HG03175 (cell line): ENCODE measurements at regions not wholly inside any gene's neighbourhood (a gene's known extent, or its start where the extent isn't known, plus 50 kb on each side); places are given as distances from the start of the nearest gene placed in this dataset.

Source experiments
- ATAC-seq: cut with Tn5 transposase; IDR thresholded peaks from one replicate; pipeline ENCODE4 v1.9.1; 2021; ENCODE audit warnings: mild to moderate bottlenecking, moderate library complexity; ENCODE audit not compliant: unreplicated experiment

DNA sequence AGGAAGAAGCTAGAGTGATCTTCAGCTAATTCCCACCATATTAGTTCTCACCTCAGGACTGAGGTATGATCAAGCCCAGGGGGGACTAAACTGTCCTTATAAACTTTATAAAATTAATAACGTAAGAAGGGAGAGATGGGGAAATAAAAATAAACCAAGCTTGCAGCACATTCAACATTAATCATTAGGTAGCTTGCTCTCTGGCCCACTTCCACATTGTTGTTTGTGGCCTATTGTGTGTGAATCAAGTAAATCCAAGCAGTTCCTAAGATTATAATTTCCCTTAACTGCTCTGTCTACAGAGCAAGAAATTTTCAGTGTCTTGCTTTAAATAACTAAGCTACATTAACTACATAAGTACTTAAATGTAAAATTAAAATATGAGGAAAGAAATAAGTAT, 131.3 kb upstream of the ABCA1 start:
- no peak for ATAC-seq

DNA sequence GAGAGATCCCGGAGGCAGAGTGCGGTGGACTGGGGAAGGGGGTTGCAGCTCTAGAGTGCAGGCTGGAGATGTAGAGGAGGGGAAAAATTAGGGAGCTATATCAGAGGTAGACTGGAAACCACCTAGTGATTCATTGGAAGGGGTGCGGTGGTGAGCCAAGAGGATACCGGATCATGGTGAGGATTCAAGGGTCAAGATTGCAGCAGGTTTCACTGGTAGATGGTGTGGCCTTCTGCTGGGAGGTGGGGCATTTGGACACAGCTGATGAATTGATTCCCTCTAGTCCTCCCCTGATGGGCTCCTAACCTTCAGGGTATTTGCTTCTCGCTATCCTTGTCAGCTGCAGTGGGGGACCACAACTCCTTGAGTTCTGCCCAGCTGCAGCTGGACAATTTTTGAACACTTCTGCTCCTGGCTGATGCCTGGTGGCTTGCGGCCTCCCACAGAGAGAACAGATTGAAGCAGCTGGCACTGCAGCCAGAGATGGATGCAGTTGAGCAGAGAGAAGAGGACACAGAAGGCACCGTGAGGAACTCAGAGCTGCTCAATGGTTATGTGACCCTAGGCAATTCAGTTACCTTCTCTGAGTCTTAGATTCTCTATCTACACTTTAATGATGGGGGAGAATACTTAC, 134.4 kb upstream of the ABCA1 start:
- ATAC-seq = no peak

DNA sequence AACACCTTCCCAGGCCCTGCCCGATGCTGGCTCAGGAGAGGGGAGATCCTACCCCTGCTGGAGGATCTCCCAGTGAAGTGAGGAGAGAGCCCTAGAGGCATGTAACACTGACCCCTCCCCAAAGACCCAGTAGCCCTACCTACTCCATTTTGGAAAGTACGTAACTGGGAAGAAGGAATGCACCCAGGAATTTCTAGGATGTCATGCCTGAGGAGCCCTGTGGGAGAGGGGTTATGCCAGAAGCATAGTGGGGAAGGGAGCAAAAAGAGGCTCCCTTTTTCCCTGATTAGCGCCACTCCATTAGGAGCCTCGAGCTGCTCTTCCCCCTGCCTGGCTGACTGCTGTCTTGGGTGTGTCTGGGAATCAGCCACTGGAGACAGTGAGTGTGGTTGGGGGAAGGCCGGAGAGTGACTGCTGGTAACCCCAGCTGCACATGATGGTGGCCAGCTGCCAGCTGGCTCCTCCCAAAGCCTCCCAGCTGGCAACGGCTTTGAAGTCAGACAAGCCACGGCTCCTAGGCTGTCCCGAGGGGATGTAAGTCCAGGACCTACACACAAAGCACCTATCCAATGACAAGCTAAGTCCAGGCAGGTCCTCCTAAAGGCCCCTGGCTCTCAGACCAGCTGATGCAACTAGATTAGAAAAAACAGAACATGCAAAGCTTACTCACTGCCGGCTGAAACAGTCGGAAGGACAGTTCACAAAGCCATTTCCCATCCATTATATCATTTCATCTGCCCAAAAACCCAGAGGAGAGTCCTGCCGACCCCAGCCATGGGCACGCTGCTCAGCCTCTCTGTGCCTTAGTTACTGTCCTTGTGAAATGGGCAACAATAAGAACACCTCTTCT, 136.5 kb upstream of the ABCA1 start:
- ATAC-seq = no peak

DNA sequence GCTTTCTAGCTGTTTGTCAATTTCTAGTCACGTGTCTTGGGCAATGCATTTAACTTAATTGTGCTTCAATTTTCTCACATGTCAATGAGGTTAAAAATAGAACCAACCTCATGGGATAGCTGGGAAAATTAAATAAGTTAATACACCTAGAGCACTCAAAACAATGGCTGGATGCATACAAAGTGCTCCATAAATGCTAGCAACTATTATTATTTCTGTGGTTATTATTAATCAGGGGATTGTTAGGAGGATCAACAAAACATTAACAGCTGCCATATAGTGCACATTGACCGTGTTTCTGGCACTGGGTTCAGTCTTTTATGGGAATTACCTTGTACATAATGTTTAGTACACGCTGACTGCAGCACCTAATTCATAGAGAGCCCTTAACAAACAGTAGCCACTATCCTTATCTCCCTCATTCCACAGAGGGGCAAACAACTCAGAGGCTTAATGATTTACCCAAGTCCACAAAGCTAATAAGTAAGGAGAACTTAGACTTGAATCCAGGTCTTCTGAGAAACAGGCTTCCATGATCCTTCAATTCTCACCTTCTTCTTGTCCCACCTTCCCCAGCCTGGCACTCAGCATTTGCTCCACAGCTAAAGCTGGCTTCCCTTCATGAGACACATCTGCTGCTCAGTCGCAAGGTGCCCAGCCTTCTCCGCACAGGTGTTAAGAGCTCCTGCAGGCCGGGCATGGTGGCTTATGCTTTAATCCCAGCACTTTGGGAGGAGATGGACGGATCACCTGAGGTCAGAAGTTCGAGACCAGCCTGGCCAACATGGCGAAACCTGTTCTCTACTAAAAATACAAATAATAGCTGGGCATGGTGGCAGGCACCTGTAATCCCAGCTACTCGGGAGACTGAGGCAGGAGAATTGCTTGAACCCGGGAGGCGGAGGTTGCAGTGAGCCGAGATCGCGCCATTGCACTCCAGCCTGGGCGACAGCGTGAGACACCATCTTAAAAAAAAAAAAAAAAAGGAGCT, 137.4 kb upstream of the ABCA1 start:
- ATAC-seq = no peak

DNA sequence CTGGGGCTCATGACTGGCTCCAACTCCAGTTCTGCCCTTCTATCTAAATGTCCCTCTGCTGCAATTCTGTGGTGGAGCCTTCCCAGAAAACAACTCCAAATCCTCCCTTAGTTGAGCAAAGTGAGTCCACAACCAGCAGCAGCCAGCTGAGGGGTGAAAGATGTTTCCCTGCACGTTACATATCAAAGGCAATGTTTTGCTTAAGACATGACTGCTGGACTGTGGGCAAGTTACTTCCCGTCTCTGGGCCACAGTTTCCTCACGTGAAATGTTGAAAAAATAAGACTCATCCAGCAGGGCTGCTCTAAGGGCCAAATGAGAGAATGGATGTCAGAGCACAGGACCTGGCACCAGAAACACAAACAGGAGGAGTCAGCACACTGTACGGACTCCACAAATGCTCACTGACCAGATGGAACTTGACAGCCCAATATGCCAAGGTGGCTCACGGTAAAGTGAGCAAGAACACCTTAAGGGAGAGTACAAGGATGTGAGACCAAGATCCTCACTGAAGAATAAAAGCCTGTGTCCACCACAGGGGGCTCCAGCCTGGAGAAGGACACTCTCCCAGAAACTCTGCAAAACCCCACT, 138.4 kb upstream of the ABCA1 start:
- ATAC-seq = no peak

DNA sequence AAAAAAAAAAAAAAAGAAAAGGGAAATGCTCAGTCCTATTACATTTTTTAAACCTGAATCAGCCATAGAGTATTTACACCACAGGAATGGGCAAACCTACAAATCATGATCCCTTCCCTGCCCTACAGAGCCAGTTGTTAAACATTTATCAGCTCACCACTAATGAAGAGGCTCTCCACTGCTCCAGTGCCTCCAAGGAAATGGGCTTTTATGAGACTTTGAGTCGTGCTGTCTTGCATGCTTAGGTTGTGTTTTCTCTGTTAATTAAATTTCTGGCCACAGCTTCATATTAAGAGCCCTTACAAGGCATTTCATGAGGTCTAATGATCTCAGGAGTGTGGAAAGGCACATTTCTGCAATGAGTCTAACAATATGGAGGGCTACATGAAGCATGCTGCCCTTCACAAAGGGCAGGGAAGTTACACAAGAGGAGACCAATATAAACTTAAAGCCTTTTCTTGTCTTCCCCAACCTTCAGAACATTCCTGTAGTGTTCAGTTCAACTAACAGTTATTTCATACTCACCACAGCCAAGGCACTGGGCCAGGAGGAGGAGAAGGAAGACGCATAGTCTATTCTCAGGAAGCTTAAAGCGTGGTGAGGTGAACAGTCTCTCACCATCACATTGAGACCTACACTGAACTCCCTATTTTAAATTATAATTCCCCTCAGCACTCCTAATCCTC, 140.1 kb upstream of the ABCA1 start:
- no peak for ATAC-seq

DNA sequence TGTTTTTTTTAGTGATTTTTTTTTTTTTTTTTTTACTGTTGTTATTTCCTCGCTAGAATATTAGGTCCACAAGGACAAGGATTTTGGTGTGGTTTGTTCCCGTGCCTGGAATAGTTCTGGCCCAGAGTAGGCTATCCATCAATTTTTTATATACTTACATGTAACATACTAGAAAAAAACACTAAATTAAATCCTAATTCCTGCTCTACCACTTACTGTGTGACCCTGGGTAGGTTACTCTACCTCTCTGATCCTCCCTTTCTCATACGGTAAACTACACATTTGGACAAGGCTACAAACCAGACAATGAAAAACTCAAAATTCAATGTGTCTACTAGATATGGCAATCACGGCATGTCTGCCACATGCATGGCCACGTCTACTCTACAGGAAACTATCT, 141.3 kb upstream of the ABCA1 start:
- ATAC-seq = no peak

DNA sequence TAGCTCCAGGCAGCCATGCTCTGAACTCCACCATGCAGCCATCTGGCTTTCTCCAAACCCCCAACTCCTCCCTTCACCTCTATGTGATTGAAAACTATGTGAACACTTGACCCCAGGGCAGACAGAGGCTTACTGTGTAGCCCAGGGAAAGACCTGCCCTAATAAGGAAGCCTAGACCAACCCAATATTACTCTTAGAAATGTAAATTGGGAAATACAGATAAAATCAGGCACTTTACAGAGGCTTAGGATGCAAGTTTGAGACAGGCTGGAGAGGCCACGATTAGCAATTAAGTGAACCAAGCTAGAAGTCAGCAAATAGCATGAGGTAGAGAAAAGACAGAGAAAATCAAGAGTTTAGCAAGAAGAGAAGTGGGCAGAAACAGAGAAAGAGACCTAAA, 141.7 kb upstream of the ABCA1 start:
- no peak for ATAC-seq

DNA sequence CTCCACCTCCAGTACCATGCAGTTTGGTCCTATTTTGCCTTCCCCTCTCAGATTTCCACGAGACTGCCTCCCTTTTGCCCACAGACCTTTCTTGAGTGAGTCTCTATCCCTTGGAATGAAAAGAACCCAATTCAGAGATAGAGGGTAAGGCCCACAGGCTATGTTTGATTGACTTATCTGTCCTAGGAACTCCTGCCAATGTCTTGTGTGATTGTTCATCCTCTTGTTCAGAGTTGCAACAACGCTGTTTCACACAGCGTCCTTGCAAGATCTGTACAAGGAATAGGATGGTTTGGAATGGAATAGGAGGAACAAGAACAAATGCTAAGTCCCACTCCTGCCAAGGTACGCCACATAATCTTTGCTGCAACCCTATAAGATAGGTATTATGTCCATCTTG, 142.2 kb upstream of the ABCA1 start:
- ATAC-seq = no peak

DNA sequence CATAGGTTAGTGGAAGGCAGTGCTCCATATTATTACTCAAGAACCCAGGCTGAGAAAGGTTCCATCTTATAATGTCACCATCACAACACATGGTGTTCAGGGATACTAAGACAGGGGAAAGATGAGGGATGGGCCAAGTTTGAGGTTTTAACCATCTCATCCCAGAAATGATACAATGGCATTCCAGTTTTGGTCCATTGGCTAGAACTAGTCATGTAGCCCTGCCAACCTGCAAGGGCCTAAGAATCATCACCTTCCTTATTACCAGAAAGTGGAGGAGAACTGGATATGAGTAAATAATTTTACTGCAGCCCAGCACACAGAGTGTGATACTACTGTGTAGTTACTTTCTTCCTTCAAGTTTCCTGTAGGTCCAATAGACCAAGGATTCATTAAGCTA, 144.5 kb upstream of the ABCA1 start:
- no peak for ATAC-seq

DNA sequence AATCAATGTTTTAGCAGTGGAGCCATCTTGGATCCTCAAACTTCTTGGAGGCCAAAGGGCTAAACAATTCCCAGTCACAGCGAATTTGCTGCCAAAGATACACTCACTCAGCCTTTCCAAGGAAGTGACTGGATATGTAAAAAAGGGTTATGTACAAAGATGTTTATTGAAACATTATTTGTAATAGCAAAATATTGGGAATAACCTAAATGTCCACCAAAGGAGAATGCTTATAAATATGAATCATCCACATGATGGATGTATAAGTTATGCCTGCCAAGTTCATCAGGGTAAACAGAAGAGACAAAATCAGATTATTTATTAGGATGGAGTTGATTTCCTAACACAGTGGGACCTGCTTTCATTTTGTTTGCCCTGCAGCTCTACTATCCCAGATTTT, 145.2 kb upstream of the ABCA1 start:
- ATAC-seq = no peak

DNA sequence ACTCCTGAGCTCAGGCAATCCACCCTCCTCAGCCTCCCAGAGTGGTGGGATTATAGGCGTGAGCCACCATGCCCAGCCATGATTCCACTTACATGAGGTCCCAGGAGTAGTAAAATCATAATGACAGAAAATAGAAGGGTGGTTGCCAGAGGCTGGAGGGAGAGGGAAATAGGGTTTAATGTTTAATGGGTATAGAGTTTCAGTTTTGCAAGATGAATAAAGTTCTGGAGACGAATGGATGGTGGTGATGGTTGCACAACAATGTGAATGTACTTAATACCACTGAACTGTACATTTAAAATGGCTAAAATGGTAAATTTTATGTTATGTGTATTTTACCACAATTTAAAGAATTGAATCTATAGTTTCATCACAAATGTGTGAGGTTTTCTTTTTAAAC, 146.5 kb upstream of the ABCA1 start:
- ATAC-seq = no peak

DNA sequence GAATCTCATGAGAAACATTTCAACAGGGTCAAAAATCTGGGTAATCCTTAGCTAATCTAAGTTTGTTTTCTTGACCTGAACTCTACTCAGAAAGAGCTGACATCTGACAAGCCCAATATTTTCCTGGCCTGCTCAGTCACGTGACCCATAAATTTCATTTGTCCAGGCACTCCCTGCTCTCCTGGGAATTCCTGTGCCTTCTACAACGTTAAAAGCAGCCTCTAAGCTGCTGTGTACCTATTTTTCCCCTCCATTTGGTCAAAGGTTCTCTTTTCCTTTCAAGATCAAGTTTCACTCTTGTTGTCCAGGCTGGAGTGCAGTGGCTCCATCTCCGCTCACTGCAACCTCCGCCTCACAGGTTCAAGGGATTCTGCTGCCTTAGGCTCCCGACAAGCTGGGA, 148.8 kb upstream of the ABCA1 start:
- ATAC-seq = no peak

DNA sequence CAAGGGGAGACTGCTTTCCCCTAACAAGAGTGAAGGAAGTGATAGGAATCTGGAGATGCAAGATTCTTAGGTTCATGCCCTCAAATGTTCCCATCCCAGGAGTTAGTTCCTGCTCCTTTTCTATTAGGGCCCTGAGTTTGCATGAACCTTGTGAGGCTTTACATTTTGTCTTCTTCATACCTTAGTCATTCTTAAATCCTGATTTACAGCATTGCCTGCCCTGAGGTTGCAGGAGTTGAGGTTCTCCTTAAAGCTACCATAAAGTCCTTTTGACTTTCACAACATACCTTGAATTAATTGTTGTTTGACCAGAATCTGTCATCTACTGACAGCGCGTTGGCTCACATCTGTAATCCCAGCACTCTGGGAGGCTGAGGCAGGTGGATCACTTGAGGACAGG, 151.5 kb upstream of the ABCA1 start:
- ATAC-seq = no peak

DNA sequence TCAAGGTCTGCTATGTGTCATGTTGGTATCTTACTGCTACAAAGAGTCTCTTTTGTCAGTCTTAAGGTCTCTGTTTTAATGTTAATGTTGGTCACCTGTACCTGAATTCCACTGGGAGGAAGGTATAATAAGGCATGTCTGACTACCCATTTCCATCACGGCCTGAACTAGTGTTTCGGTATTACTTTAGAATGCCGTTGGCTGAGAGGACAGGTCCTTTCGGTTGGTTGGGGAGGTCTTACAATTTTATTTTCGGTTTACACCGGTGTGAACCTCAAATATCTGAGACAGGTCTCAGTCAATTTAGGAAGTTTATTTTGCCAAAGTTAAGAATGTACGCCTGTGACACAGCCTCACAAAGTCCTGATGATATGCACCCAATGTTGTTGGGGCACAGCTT, 154.9 kb upstream of the ABCA1 start:
- ATAC-seq = no peak

DNA sequence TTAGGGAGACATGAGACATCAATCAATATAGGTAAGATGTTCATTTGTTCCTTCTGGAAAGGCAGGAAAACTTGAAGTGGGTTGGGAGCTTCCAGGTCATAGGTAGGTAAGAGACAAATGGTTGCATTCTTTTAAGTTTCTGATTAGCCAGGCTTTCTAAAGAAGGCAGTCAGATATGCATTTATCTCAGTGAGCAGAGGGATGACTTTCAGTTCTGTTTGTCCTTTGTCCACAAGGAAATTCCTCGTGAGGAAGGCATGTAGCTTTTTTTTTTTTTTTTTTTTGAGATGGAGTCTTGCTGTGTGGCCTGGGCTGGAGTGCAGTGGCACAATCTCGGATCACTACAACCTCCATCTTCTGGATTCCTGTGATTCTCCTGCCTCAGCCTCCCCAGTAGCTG, 155.3 kb upstream of the ABCA1 start:
- no peak for ATAC-seq

DNA sequence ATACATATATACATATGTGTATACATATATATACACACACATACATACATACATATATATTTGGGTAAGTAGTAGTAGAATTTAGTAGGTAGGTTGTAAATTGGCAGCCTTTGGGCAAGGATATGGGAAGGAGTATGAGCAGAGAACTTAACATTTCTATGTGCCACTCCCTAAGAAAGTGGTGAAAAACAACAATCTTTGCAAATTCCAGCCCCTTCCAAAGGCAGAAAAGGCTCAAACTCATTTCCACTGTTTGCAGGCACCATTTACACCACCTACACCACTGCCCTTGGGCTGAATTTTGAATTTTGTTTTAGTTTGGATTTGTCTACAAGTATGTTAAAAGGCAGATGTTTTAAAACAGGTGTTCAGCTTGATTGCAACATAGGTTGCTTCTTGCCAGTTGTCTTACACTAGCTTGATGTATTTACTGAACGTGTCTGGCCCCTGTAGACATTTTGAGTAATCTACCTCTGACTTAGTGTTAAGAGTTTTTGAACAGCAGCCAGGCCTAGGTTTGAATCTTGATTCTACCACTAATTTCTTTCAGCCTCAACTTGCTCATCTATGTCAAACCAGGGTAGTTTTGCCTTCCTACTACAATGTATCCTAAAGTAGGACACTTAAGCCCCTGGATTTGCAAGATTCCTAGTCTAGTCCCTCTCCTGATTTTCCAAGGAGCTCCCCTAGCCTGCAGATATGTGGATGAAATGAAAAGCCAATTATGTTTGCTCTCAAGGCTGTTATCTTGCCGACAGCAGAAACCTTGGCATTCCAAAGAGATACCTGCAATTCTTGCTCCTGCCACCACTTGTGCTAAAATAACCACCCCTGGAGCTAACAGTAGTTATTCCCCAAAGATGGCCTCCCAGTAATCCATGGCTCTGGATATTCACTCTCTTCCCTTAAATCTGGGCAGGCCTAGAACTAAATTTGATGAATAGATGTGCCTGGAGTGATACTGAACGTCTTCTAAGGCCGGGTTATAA, 156.2 kb upstream of the SLC44A1 start:
- ATAC-seq = no peak

DNA sequence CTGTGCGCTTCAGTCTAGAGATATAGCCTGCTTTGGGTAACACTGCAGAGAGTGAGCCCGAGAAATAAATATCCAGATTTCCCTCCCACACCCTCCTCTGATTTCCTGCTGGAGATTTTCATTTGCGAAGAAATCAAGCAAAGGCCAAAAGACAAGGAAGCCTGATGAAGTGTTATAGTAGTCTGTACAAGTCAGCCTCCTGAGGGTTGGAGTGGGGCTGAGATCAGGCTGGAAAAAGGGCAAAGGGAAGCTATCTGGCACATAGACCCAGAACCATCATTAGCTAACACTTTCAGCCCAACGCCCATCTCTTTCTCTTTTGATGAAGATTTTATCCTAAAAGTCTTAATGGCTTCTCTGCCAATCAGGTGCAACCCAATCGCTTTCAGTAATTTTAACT, 154.6 kb upstream of the SLC44A1 start:
- ATAC-seq = no peak

DNA sequence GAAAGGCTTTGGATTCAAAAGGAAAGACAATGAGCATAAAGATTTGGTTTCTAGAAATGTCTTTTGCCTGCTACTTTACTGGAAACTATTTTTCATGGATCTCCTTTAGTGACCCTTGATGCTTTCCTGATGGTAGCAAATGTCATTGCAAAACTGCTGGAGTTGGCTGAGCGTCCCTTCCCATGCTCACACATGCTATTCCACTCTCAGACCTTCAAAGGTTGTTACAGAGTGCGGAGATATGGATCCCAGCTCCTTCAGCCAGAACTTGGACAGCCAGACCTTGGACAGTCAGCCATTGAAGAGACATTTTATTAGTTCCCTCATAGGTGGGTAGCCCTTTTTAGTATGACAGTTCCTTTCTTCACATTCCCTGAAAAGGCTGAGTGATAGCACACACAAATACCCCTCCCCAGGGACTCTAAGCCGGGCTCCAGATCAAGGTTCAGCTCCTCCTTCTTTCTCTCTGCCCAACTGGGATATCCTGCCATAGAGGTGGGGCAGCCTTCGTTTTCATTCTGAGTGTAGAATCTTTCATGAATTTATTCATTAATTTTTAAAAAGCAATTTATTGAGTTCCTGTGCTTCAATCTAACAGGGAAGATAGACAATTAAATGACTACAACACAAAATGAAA, 153.3 kb upstream of the SLC44A1 start:
- no peak for ATAC-seq
